Gastroesophageal sphincter (tissue), 3 donors: ENCODE measurements at regions not wholly inside any gene's neighbourhood (a gene's known extent, or its start where the extent isn't known, plus 50 kb on each side); places are given as distances from the start of the nearest gene placed in this dataset.

Experiments
- CTCF ChIP-seq, 4 experiments: fragments of 200-600 bp in 2 of 4; fragments of 450-650 bp in 2 of 4; sonication (generic) in 1 of 4; IDR thresholded peaks; one replicate each; pipeline ENCODE4 v1.5.1; 2017 to 2019; ENCODE audit warnings: antibody characterized with exemption in 4 of 4, mild to moderate bottlenecking in 2 of 4, moderate library complexity in 2 of 4
- EP300 ChIP-seq: sonication (generic); formaldehyde crosslinking; IDR thresholded peaks from one replicate; pipeline ENCODE4 v1.6.1; 2017; ENCODE audit warnings: antibody characterized with exemption, mild to moderate bottlenecking
- POLR2A ChIP-seq, 2 donors: fragments of 450-650 bp; IDR thresholded peaks; one replicate each; pipeline ENCODE4 v1.6.1; 2017; ENCODE audit warnings: antibody characterized with exemption in 2 of 2, mild to moderate bottlenecking in 2 of 2, moderate library complexity in 1 of 2

DNA sequence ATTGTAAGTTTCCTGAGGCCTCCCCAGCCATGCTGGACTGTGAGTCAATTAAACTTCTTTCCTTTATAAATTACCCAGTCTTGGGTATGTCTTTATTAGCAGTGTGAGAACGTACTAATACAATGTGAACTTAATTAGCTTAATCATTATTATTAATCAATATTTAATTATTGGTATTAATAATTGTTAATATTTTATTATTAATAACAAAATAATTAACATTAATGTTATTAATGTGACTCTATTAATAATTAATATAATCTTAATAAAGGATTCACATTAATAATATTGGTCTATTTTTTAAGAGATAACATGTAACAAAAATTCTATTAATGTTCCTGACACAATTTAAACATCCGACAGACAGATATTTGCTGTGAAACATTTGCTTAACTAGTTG, 164.9 kb upstream of the ATF7IP start:
- TF ChIP-seq CTCF (IDR thresholded peaks at IDR 0.05) = no peak
- no peak for TF ChIP-seq POLR2A (IDR thresholded peaks at IDR 0.05)
- TF ChIP-seq EP300 = no peak
